GM10248 (cell line): ENCODE measurements at regions not wholly inside any gene's neighbourhood (a gene's known extent, or its start where the extent isn't known, plus 50 kb on each side); places are given as distances from the start of the nearest gene placed in this dataset.

ENCODE experiments used
- CTCF ChIA-PET: fragments of 300-600 bp; sonication (Branson Sonifier 250); formaldehyde crosslinking; extraction: SDS; loops from one replicate; lab custom pipeline; 2021; ENCODE audit warnings: antibody characterized with exemption; lab: Yijun Ruan, JAX
- POLR2A ChIA-PET: fragments of 350-650 bp; sonication (Branson Sonifier 250); formaldehyde crosslinking; extraction: SDS; loops from one replicate; lab custom pipeline; 2020; ENCODE audit warnings: antibody characterized with exemption; lab: Yijun Ruan, JAX
- DNase-seq: peaks from one replicate; pipeline ENCODE4 v3.0.0; 2012; ENCODE audit errors: extremely low spot score
- TF ChIP-seq, protein P1 (sequence below): IDR thresholded peaks from 2 replicates; pipeline ENCODE4 v1.5.1; 2012; ENCODE audit warnings: mild to moderate bottlenecking, low read depth; ENCODE audit errors: extremely low read depth, missing control alignments, control extremely low read depth

DNA sequence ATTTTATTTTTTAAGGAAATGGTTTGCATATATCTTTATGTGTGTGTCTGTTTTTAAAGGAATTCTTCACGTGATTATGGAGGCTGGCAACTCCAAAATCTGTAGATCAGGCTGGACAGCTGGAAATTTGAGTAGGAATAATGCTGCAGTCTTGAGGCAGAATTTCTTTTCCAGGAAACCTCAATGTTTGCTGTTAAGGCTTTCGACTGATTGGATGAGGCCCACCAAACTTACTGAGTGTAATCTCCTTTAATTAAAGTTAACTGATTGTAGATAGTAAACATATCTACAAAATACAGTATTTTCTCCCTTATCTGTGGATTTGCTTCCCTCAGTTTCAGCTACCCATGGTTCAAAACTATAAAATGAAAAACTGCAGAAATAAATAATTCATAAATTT lies 883.1 kb downstream of the TTLL7 start:
- DNase-seq: no peak
- CTCF ChIA-PET: no interaction called here
- TF ChIP-seq, protein P1, sequence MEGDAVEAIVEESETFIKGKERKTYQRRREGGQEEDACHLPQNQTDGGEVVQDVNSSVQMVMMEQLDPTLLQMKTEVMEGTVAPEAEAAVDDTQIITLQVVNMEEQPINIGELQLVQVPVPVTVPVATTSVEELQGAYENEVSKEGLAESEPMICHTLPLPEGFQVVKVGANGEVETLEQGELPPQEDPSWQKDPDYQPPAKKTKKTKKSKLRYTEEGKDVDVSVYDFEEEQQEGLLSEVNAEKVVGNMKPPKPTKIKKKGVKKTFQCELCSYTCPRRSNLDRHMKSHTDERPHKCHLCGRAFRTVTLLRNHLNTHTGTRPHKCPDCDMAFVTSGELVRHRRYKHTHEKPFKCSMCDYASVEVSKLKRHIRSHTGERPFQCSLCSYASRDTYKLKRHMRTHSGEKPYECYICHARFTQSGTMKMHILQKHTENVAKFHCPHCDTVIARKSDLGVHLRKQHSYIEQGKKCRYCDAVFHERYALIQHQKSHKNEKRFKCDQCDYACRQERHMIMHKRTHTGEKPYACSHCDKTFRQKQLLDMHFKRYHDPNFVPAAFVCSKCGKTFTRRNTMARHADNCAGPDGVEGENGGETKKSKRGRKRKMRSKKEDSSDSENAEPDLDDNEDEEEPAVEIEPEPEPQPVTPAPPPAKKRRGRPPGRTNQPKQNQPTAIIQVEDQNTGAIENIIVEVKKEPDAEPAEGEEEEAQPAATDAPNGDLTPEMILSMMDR: no peak
- POLR2A ChIA-PET: no interaction called here

DNA sequence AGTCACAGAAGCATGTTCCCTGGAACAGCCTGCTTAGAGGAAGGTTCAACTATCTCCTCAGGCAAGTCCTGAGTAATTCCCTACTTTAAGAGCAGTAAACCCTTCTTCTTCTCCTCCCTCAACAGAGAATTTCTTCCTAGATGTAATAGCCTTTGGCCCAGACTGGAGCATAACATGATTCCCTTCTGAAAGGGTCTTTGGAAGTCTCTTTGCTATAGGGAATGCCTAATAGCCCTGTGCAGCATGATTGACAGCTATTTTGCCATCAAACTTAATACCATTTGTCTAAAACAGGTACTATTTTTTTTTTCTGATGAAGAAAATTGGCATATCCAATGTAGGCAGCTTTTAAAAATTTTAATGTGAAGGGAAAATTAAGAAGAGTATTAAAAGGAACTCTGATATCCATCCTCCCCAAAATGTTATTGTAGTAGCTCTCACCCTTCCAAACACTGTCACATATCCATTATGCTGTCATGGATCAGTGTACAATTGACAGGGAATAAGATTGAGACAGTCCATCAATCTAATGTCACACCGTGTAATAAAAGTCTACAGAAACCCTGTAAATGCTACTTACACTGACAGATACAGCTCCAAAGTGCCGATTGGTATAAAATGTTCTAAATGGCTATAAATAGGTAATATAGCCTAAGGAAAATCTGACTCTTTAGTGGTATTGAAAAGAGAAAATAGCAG lies 884.6 kb downstream of the TTLL7 start:
- TF ChIP-seq, protein P1: no peak
- ChIA-PET POLR2A (no interaction called here), CTCF (interaction anchor here (1.0 to 1.8 kb wide), 2 partner anchors 13 to 29 kb away, joined by 3 to 4 read pairs; no protein-coding TSS in a partner anchor)
- no peak for DNase-seq

DNA sequence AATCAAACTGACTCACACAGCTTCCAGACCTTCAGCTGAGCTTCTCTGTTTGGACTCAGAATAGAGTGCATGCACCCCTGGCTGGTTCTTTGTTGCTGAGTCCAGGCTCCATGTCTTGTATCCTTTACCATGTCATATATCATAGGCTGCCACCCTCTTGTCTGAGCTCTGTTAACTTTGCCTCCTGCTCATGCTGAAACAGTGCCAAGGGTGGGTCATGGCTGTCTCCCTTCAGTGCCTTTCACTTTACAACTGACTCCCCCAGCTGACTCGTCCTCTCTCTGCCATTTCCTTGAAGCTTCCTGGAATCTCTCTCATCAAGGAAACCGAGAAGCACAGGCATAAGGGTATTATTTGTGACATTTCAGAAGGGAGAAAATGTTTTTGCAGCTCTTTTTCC lies 885.3 kb downstream of the TTLL7 start:
- TF ChIP-seq, protein P1: no peak
- no peak for DNase-seq
- POLR2A ChIA-PET: no interaction called here
- CTCF ChIA-PET: interaction anchor here (1.8 kb wide), 1 partner anchor 13 kb away, joined by 4 read pairs; no protein-coding TSS in a partner anchor

DNA sequence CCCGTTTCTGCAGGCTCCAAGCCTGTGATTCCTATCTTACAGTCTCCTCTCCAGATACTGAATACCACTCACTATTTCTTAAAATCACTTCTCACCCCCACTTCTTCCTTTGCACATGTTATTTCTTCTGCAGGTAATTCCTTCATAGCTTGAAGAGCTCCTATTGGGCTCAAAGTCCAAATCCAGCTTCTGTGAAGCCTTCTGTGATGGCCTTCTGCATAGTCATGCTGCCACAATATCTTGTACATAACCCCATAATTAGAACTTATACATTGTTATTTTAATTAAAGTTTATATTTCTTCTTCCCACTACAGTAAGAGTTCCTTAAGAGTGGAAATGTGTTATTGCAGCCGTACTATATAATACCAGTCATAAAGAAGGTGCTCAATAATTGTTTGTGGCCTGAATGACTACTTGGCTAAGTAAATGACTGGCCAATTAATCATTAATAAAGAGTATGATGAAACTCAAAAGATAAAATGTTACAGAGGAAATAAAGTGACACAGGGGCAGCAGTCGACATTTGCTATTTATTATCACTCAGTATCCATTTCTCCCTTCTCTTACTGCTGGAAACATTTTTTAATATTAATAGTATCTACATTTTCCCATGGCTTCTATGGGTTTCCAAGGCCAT lies 886.6 kb downstream of the TTLL7 start:
- ChIA-PET POLR2A (no interaction called here), CTCF (interaction anchor here (1.8 kb wide), 1 partner anchor 11 kb away, joined by 4 read pairs; no protein-coding TSS in a partner anchor)
- TF ChIP-seq, protein P1: no peak
- no peak for DNase-seq

DNA sequence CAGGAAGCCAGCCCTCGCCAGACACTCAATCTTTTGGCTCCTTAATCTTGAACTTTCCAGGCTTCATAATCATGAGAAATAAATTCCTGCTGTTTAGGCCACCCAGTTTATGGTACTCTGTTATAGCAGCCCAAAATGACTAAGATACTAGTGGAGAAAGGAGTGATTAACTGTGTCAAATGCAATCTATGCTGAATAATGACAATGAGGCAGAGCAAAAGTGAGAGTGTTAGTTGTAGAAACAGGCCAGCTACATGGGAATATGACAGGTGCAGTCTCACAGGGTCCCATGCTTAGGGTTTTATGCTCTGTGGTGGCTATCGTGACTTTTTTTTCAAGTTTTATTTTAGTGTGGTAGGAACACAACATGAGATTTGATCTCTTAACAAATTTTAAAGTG lies 888.8 kb downstream of the TTLL7 start:
- ChIA-PET POLR2A (no interaction called here), CTCF (no interaction called here)
- no peak for DNase-seq
- TF ChIP-seq, protein P1: no peak

DNA sequence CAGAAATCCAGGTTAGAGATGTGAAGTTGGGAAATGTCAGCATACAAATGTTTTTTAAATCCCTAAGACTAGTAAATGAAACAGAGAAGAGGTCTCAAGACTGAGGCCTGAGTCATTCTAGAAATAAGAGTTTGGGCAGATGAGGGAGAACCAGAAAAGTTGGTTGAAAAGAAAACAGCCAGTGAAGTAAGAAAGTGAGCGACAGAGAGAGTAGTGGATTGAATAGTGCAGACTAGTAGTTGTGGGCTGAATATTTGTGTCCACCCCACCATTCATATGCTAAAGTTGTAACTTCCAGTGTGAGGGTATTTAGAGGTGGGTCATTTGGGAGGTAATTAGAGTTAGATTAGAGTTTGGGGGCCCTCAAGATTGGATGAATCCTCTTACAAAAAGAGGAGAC lies 889.2 kb downstream of the TTLL7 start:
- DNase-seq: no peak
- CTCF ChIA-PET: no interaction called here
- POLR2A ChIA-PET: no interaction called here
- TF ChIP-seq, protein P1: no peak
